Neural cell (in vitro differentiated cells): ENCODE measurements at regions not wholly inside any gene's neighbourhood (a gene's known extent, or its start where the extent isn't known, plus 50 kb on each side); places are given as distances from the start of the nearest gene placed in this dataset.

Source experiments
- H2AFZ ChIP-seq: fragments of 200-600, 300-800 bp; sonication (generic), shearing (Covaris generic); 2 replicates; pipeline ENCODE4 v1.6.0; 2014; ENCODE audit warnings: low read depth, mild to moderate bottlenecking, antibody characterized with exemption, low read length, moderate library complexity
- H3F3A ChIP-seq: fragments of 200-600 bp; shearing (Covaris generic); 2 replicates; pipeline ENCODE4 v1.6.1; 2016; ENCODE audit warnings: mild to moderate bottlenecking, moderate library complexity, mixed read lengths, antibody characterized with exemption, low read length; ENCODE audit not compliant: insufficient read depth, poor library complexity, severe bottlenecking
- H3K27ac ChIP-seq: fragments of 200-600, 300-800 bp; sonication (generic), shearing (Covaris generic); 2 replicates; pipeline ENCODE4 v1.5.1; 2014; ENCODE audit warnings: mild to moderate bottlenecking, low read length, moderate library complexity
- H3K27me3 ChIP-seq: fragments of 300-800, 200-600 bp; sonication (generic), shearing (Covaris generic); 2 replicates; pipeline ENCODE4 v1.6.0; 2014; ENCODE audit warnings: mild to moderate bottlenecking, low read depth, low read length, moderate library complexity; ENCODE audit not compliant: insufficient read depth
- H3K36me3 ChIP-seq: fragments of 300-800, 200-600 bp; sonication (generic), shearing (Covaris generic); 2 replicates; pipeline ENCODE4 v1.5.1; 2014; ENCODE audit warnings: mild to moderate bottlenecking, antibody characterized with exemption, low read length, moderate library complexity; ENCODE audit not compliant: insufficient read depth
- H3K4me2 ChIP-seq: fragments of 300-800, 200-600 bp; sonication (generic), shearing (Covaris generic); 2 replicates; pipeline ENCODE4 v1.6.0; 2014; ENCODE audit warnings: mild to moderate bottlenecking, low read length
- H3K4me3 ChIP-seq: fragments of 300-800, 200-600 bp; sonication (generic), shearing (Covaris generic); 2 replicates; pipeline ENCODE4 v1.5.1; 2014; ENCODE audit warnings: mild to moderate bottlenecking, low read length, moderate library complexity
- H3K79me2 ChIP-seq: fragments of 200-600 bp; shearing (Covaris generic); replicated peaks from 2 replicates; pipeline ENCODE4 v1.6.0; 2014; ENCODE audit warnings: mild to moderate bottlenecking, low read length, moderate library complexity; ENCODE audit not compliant: insufficient read depth
- H3K9ac ChIP-seq: fragments of 300-800, 200-600 bp; sonication (generic), shearing (Covaris generic); 2 replicates; pipeline ENCODE4 v1.6.1; 2016; ENCODE audit warnings: mild to moderate bottlenecking, low read length, mixed read lengths
- H3K9me2 ChIP-seq: fragments of 200-600 bp; shearing (Covaris generic); 2 replicates; pipeline ENCODE4 v1.6.1; 2016; ENCODE audit warnings: mild to moderate bottlenecking, low read length, mixed read lengths; ENCODE audit not compliant: insufficient read depth
- H3K9me3 ChIP-seq: fragments of 200-600, 300-800 bp; sonication (generic), shearing (Covaris generic); 2 replicates; pipeline ENCODE4 v1.6.1; 2016; ENCODE audit warnings: mild to moderate bottlenecking, mixed run types, low read length, moderate library complexity, mixed read lengths
- H4K20me1 ChIP-seq: fragments of 200-600 bp; shearing (Covaris generic); 2 replicates; pipeline ENCODE4 v1.6.1; 2016; ENCODE audit warnings: mild to moderate bottlenecking, mixed run types; ENCODE audit not compliant: insufficient read depth
- EP300 ChIP-seq: fragments of 450-650 bp; conservative IDR thresholded peaks from 2 replicates; pipeline ENCODE4 v1.6.1; 2014; ENCODE audit warnings: antibody characterized with exemption, mild to moderate bottlenecking, moderate library complexity; ENCODE audit not compliant: poor library complexity, severe bottlenecking
- EZH2 ChIP-seq: fragments of 200-600, 300-800 bp; shearing (Covaris generic), sonication (generic); IDR thresholded peaks from 2 replicates; pipeline ENCODE4 v1.6.1; 2014; ENCODE audit warnings: antibody characterized with exemption, low read length, borderline replicate concordance, mild to moderate bottlenecking; ENCODE audit not compliant: insufficient read depth, poor library complexity, severe bottlenecking
- MXI1 ChIP-seq: fragments of 450-650 bp; conservative IDR thresholded peaks from 2 replicates; pipeline ENCODE4 v1.6.1; 2014; ENCODE audit warnings: antibody characterized with exemption, mild to moderate bottlenecking; ENCODE audit not compliant: poor library complexity, severe bottlenecking
- POLR2AphosphoS5 ChIP-seq: IDR thresholded peaks from 2 replicates; pipeline ENCODE4 v1.6.1; 2012
- RAD21 ChIP-seq: fragments of 450-650 bp; conservative IDR thresholded peaks from 2 replicates; pipeline ENCODE4 v1.6.1; 2014; ENCODE audit warnings: antibody characterized with exemption, mild to moderate bottlenecking, moderate library complexity
- SMC3 ChIP-seq: fragments of 450-650 bp; conservative IDR thresholded peaks from 2 replicates; pipeline ENCODE4 v1.6.1; 2014; ENCODE audit warnings: antibody characterized with exemption, mild to moderate bottlenecking, moderate library complexity; ENCODE audit not compliant: poor library complexity
- TAF1 ChIP-seq: IDR thresholded peaks from 2 replicates; pipeline ENCODE4 v1.6.1; 2012; ENCODE audit warnings: low read depth
- TF ChIP-seq, protein P1 (sequence below): IDR thresholded peaks from 2 replicates; pipeline ENCODE4 v1.6.1; 2012; ENCODE audit warnings: borderline replicate concordance
- TF ChIP-seq, protein P2 (sequence below): fragments of 450-650 bp; IDR thresholded peaks from 2 replicates; pipeline ENCODE4 v1.5.1; 2014; ENCODE audit warnings: antibody characterized with exemption, mild to moderate bottlenecking, moderate library complexity; ENCODE audit not compliant: poor library complexity, severe bottlenecking

DNA sequence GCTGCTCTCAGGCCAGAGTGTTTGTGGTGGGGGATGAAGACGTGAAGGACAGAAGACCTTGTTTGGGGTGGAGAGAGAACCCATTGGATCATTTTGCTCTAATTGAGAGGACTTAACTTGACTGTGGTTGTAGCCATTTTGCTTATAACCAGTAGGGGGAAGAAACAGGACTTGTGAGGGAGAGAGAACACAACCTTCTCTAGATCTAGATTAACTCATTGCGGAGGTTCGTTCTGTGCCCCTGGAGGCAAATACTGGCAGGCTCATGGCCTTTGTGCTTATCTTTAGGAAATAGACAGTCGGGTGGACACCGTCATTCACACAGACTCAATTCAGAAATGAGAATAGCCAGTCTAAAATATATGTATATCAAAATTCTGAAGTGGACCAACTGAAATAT lies 147.0 kb upstream of the LHCGR start:
- no peaks in the 10 kb centered on the region for H4K20me1 ChIP-seq
- H3K9me2 ChIP-seq, result no peaks in the 10 kb centered on the region
- H2AFZ ChIP-seq, result no peak overlapping the region
- no peaks in the 10 kb centered on the region for H3K36me3 ChIP-seq
- H3K9me3 ChIP-seq, result no peaks in the 10 kb centered on the region
- H3F3A ChIP-seq, result no peaks in the 10 kb centered on the region
- H3K79me2 ChIP-seq, result no peaks in the 10 kb centered on the region
- H3K27me3 ChIP-seq, result no peaks in the 10 kb centered on the region
- no peak overlapping the region for H3K9ac ChIP-seq
- H3K27ac ChIP-seq, result no peak overlapping the region
- H3K4me3 ChIP-seq, result no peak overlapping the region
- TF ChIP-seq EP300 (no peak), TAF1 (no peak), MXI1 (no peak), EZH2 (no peak), POLR2AphosphoS5 (no peak), RAD21 (no peak), SMC3 (no peak)
- TF ChIP-seq, protein P1, sequence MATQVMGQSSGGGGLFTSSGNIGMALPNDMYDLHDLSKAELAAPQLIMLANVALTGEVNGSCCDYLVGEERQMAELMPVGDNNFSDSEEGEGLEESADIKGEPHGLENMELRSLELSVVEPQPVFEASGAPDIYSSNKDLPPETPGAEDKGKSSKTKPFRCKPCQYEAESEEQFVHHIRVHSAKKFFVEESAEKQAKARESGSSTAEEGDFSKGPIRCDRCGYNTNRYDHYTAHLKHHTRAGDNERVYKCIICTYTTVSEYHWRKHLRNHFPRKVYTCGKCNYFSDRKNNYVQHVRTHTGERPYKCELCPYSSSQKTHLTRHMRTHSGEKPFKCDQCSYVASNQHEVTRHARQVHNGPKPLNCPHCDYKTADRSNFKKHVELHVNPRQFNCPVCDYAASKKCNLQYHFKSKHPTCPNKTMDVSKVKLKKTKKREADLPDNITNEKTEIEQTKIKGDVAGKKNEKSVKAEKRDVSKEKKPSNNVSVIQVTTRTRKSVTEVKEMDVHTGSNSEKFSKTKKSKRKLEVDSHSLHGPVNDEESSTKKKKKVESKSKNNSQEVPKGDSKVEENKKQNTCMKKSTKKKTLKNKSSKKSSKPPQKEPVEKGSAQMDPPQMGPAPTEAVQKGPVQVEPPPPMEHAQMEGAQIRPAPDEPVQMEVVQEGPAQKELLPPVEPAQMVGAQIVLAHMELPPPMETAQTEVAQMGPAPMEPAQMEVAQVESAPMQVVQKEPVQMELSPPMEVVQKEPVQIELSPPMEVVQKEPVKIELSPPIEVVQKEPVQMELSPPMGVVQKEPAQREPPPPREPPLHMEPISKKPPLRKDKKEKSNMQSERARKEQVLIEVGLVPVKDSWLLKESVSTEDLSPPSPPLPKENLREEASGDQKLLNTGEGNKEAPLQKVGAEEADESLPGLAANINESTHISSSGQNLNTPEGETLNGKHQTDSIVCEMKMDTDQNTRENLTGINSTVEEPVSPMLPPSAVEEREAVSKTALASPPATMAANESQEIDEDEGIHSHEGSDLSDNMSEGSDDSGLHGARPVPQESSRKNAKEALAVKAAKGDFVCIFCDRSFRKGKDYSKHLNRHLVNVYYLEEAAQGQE, result no peak
- TF ChIP-seq, protein P2, sequence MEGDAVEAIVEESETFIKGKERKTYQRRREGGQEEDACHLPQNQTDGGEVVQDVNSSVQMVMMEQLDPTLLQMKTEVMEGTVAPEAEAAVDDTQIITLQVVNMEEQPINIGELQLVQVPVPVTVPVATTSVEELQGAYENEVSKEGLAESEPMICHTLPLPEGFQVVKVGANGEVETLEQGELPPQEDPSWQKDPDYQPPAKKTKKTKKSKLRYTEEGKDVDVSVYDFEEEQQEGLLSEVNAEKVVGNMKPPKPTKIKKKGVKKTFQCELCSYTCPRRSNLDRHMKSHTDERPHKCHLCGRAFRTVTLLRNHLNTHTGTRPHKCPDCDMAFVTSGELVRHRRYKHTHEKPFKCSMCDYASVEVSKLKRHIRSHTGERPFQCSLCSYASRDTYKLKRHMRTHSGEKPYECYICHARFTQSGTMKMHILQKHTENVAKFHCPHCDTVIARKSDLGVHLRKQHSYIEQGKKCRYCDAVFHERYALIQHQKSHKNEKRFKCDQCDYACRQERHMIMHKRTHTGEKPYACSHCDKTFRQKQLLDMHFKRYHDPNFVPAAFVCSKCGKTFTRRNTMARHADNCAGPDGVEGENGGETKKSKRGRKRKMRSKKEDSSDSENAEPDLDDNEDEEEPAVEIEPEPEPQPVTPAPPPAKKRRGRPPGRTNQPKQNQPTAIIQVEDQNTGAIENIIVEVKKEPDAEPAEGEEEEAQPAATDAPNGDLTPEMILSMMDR, result no peak
- no peak overlapping the region for H3K4me2 ChIP-seq

DNA sequence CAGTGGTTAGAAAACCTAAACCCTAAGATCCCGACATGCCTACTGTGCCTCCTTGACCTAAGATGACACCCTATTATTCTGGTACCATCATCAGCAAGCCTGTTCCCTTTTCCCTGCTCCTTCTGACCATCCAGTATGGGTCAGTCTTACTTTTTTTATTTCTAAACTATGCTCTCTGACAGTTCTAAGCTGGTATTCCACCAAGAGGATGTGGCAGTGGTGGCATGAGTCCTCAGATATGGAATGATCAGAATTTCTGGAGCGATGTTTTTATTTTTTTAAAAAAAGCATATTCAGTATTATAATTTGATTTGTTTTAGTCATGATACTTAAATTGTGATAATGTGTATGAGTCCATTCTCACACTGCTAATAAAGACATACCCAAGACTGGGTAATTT lies 145.9 kb upstream of the LHCGR start:
- Histone ChIP-seq H3K4me2 (no peak overlapping the region), H3K36me3 (no peaks in the 10 kb centered on the region), H3K4me3 (no peak overlapping the region), H3K79me2 (no peaks in the 10 kb centered on the region), H2AFZ (no peak overlapping the region), H4K20me1 (no peaks in the 10 kb centered on the region), H3K9me2 (no peaks in the 10 kb centered on the region), H3K27ac (no peak overlapping the region), H3K9me3 (no peaks in the 10 kb centered on the region), H3K9ac (no peak overlapping the region), H3K27me3 (no peaks in the 10 kb centered on the region), H3F3A (no peaks in the 10 kb centered on the region)
- no peak for TF ChIP-seq RAD21

DNA sequence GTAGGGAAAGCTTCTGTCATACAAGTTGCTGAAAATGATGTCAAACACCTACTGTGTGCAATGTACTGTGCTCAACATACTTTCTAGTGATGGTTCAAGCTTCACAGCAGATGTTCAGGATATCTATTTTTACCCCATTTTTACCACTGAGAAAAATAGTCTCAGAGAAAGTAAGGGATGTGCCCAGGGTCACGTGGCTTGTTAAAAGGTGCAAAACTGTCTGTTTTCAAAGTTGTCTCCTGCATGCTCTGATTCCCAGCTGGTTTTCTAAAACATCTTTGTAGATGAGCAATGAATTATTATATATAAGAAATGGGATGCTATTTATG lies 145.5 kb upstream of the LHCGR start:
- no peaks in the 10 kb centered on the region for H4K20me1 ChIP-seq
- H3K9ac ChIP-seq, result no peak overlapping the region
- no peaks in the 10 kb centered on the region for H3K36me3 ChIP-seq
- no peaks in the 10 kb centered on the region for H3K79me2 ChIP-seq
- no peak overlapping the region for H3K4me2 ChIP-seq
- no peak overlapping the region for H3K4me3 ChIP-seq
- TF ChIP-seq MXI1 (no peak), TAF1 (no peak), EZH2 (no peak), SMC3 (no peak), RAD21 (no peak), POLR2AphosphoS5 (no peak), EP300 (no peak)
- TF ChIP-seq, protein P1, result no peak
- TF ChIP-seq, protein P2, result no peak
- H3F3A ChIP-seq, result no peaks in the 10 kb centered on the region
- no peak overlapping the region for H2AFZ ChIP-seq
- no peaks in the 10 kb centered on the region for H3K27me3 ChIP-seq
- no peaks in the 10 kb centered on the region for H3K9me3 ChIP-seq
- no peaks in the 10 kb centered on the region for H3K9me2 ChIP-seq
- H3K27ac ChIP-seq, result no peak overlapping the region
